Peyer's patch (tissue), 4 donors: ENCODE measurements at regions not wholly inside any gene's neighbourhood (a gene's known extent, or its start where the extent isn't known, plus 50 kb on each side); places are given as distances from the start of the nearest gene placed in this dataset.

ENCODE experiments used
- CTCF ChIP-seq, 6 experiments: fragments of 450-650 bp in 4 of 6; fragments of 200-600 bp in 2 of 6; sonication (generic) in 1 of 6; IDR thresholded peaks; one replicate each; pipeline ENCODE4 v1.5.1; 2017 to 2019; ENCODE audit warnings: antibody characterized with exemption in 6 of 6, mild to moderate bottlenecking in 3 of 6, moderate library complexity in 1 of 6
- POLR2A ChIP-seq, 2 donors: fragments of 450-650 bp; IDR thresholded peaks; one replicate each; pipeline ENCODE4 v1.5.1; 2017; ENCODE audit warnings: antibody characterized with exemption in 2 of 2, mild to moderate bottlenecking in 2 of 2, moderate library complexity in 2 of 2

- no peak for TF ChIP-seq POLR2A (IDR thresholded peaks at IDR 0.05)
- TF ChIP-seq CTCF (IDR thresholded peaks at IDR 0.05): no peak
Measured at GRCh38 chr19:5240011-5240410, 100.6 kb downstream of the PTPRS start.
